ENCODE measurements at regions not wholly inside any gene's neighbourhood (a gene's known extent, or its start where the extent isn't known, plus 50 kb on each side); places are given as distances from the start of the nearest gene placed in this dataset.

DNA sequence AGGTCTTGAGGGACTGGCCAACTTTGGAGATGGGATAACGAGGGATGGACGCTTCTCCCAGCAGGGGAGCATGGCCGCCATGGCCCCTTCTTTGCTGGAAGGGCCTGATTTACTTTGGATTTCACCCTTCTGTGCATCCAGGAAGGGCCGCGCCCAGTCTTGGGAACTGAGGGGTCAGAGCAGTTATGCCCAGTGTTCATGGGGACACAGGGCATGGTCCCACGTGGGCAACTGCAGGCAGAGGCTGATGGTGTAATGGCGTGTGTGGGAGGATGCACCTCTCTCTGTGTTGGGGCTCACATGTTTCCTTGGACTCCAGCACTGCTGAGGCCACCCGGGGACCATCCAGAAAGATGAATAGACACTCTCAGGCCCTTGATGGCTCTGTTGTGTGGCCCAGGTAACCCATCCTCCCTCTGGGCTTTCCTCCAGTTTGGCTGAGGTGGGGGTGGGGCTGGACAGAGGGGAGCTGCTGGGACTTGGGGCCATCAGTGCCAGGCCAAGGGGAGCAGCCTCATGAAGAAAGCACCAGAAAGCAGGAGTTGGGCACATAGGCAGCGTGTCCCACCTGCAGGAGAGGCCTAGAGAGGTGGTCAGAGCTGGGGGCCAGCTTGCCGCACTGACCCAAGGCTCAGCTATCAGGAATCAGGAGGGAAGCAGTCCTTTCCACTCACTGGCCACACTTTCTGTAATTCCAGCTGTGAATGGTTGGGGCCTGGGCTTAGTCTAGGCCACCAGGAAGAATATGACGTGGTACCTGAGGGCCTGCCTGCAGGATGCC is 1033.9 kb downstream of the TBC1D22A start:
- intact Hi-C loops (cut with DNase I), result no loop called here
- no peak for DNase-seq

DNA sequence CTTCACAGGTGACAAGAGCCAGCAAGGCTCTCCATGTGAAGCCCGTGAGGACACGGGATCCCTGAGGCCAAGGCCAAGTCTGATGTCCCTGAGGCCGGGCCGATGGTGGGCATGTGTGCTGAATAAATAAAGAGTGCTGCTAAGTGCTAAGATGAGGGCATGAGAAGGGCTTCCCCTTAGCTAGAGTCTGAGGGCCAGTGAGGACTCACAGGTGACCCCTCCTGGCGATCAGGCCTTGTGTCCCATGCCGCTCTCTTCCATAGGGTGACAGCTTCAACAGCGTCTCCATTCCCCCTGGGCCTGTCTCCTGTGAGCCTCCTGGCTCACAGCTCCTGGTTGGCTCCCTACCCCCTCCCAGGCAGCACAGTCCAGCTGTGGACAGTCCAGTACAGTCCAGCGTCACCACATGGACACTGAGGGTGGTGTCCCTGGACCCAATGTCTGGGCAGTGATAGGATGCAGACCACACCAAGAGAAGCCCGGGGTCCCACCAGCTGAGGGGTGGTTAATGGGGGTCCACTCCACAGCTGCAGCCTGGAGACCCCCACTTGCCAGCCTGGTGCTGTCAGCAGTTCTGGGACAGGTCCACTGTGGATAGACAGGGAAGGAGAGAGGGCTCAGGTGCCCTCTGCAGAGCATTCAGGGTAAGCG is 1033.2 kb downstream of the TBC1D22A start:
- intact Hi-C loops (cut with DNase I), result no loop called here
- DNase-seq, result peak in 2 of 10 donors; percentile 62 to 72

DNA sequence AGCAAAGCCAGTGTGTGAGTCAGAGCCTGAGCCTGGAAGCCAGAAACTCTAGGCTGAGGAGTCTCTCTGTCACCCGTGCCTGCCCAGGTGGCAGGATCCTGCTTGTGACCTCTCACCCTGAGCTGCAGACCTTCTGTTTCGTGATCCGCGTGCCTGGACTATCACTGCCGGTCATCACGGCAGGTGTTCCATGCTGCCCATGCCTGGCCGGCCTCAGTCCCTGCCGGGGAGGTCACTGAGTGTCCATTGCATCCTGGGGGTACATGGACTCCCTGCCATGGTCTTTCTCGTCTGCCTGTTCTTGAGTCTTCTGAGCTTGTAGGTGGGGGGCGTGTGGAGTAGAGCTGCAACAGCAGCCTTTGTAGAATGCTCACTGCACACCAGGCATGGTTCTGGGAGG is 1032.4 kb downstream of the TBC1D22A start:
- DNase-seq, result peak in 2 of 10 donors; percentile 48 to 64

DNA sequence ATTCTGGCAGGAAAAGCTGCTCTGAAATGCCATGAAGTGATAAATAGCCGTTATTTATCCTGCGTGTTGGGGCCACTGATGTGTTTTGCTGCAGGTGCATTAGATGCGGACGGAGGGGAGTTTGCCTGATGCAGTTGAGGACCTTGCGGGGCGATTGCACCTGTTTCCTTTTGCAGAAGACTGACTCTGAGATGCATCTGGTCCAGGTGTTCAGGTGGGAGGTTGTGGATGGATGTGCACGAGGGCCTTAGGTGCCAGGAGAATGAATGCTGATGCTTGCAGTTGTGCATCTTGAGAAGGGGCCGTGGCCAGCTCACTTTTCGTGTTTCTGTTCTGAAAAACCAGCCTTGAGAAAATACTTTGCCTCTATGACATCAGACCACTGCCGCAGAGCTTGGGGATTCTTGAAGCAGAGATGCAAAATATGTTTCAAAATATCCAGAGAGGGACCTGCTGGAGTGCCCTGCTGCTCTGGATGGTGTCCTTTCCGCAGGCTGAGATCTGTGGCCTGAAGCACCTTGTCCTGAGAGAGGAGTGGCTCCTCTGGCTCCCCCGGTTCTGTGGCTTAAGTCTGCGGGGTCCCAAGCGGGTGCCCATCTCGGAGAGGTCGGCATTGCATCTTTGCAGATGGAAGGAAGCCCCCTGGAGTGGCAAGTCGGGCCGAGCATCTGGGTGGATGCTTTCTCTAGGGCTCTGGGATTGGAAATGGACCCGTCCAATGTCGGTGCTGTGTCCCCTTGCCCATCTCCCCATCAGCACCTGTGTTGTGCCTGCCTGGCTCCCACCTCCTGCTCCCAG is 1031.1 kb downstream of the TBC1D22A start:
- intact Hi-C loops (cut with DNase I), result no loop called here
- DNase-seq, result peak in 2 of 10 donors; percentile 48 to 61

More for the DNA sequence above, 1032.4 kb downstream of the TBC1D22A start:
- intact Hi-C loops (cut with DNase I), result no loop called here

DNA sequence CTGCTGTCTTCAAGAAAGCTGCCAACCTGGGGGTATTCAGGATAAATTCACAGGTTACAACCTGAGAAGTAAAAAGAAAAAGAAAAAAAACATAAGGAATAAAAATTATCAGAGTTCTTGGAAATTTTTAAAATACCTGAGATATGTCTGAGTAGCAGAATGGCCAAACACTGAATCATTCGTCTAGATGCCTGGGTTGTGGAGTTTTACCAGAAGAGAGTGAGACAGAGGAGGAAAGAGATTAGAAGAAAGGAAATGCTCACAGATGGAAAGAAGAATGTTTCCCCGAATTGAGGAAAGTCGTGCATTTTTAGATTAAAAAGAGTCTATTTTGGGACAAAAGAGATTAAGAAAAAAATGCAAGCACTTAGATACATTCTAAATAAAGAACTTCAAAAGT is 1026.7 kb downstream of the TBC1D22A start:
- no peak for DNase-seq
- intact Hi-C loops (cut with DNase I), result no loop called here

DNA sequence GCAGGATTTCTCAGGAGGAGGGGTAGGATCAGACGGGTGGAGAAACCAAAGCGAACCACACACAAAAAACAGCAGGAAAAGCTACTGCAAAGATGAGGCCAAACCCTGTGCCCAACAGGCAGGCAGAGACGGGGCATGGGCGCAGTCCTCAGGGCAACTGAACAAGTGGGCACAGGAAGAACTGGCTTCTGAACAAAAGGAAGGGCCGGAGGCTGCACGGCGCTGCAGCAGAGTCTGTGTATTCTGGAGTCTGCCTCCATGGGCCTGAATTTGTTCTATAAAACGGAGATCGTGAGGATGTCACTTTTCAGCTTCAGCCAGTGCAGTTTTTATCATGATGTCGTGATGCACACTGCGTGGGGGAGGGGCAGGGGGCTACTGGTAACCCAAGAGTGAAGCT is 1026.0 kb downstream of the TBC1D22A start:
- intact Hi-C loops (cut with DNase I), result no loop called here
- peak in 1 of 10 donors; percentile 60 for DNase-seq

DNA sequence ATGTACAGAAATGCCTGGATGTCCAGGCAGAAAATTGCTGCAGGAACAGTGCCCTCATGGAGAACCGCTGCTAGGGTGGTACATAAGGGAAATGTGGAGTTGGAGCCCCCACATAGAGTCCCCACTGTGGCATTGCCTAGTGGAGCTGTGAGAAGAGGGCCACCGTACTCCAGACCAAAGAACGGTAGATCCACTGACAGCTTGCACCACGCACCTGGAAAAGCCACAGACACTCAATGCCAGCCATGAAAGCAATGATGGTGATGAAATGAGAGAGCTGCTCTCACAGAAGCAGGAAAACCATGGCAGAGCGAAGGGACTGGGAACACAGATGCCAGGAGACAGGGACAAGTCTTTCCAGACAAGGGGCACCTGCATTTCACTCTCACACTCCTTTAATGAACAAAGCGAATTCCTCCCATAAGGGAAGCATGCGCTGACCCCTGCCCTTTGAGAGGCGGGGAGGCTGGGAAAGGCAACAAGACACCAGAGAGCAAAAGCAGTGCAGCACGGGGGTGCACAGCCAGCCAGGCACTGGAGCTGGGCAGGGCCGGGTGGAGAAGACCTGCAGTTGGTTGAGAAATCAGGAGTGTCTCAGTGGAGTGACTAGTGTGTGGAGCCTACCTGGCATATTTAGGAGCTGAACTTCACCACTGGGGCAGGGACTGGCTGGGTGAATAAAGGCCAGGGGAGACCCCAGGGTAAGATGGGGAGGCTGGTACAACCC is 1025.2 kb downstream of the TBC1D22A start:
- DNase-seq, result peak in 1 of 10 donors; percentile 42
- intact Hi-C loops (cut with DNase I), result no loop called here

DNA sequence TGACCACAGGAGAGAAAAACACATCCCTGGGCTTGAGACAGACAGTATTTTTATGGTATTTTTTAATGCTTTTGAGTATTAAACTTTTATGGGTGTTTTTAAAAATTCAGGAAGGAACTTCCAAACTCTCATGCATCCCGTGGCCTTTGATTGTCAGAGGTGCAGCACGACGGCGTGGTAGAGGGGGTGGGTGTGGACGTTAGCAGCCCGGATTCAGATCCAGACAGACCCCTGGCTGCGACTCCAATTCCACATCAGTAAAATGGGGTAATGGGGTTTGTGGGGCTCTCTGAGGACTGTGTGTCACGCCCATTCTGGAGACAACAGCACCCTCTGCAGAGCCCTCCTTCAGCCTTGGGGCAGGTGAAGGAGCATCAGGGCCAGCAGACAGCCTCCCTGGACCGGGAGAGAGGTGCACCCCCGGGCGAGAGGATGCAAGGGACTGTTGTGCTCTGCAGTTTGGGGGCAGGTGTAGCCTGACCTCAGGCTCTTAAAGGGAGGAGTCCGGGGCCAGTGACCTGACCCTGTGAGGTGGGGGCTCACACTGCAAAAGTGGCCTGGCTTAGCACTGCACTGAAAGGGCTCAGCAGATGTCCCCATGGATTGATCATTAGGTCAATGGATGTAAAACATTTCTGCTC is 1024.3 kb downstream of the TBC1D22A start:
- peak in 1 of 10 donors; percentile 59 for DNase-seq
- intact Hi-C loops (cut with DNase I), result no loop called here

DNA sequence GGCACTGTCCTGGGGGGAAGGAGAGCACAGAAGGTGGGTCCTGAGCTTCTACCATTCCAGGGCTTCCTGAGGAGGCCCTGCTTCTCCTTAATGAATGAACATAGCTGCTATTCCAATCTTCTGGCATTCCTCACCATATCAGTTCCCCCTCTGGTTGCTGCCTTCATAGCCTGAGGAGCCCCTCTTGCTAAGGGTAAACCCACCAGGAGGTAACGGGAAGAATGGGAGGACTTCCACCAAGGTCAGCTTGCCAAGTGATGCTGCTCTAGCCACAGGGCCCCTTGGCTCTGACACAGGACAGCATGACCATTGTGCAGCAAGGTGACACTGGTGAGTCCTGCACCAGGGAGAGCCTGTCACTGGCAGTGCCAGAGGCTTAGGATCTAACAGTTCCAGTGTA is 1022.5 kb downstream of the TBC1D22A start:
- peak in 1 of 10 donors; percentile 22 for DNase-seq
- intact Hi-C loops (cut with DNase I), result no loop called here

DNA sequence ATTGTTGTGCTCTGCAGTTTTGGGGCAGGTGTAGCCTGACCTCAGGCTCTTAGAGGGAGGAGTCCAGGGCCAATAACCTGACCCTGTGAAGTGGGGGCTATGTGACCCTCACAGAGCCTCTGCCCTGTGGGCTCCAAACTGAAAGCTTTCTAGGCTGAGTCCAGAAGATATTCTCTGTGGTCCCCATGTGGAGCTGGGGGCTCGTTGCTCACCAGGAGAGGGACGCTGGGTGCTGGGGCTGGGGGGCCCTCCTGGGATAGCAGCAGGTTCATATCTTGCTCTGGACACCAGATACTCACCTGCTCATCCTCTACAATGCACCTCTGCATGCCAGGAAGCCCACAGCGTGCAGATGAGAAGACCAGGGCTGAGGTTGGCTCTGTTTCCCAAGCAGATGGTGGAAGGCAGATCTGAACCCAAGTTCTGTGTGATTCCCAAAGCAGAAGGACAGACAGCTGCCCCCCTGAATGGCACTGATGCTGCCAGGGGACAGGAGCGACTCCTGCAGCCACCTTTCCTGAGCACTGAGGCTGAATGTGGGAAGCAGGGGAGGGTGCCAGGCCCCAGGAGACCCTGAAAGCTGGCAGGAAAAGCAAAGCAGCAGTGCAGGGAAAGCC is 1022.0 kb downstream of the TBC1D22A start:
- peak in 1 of 10 donors; percentile 52 for DNase-seq
- intact Hi-C loops (cut with DNase I), result no loop called here

DNA sequence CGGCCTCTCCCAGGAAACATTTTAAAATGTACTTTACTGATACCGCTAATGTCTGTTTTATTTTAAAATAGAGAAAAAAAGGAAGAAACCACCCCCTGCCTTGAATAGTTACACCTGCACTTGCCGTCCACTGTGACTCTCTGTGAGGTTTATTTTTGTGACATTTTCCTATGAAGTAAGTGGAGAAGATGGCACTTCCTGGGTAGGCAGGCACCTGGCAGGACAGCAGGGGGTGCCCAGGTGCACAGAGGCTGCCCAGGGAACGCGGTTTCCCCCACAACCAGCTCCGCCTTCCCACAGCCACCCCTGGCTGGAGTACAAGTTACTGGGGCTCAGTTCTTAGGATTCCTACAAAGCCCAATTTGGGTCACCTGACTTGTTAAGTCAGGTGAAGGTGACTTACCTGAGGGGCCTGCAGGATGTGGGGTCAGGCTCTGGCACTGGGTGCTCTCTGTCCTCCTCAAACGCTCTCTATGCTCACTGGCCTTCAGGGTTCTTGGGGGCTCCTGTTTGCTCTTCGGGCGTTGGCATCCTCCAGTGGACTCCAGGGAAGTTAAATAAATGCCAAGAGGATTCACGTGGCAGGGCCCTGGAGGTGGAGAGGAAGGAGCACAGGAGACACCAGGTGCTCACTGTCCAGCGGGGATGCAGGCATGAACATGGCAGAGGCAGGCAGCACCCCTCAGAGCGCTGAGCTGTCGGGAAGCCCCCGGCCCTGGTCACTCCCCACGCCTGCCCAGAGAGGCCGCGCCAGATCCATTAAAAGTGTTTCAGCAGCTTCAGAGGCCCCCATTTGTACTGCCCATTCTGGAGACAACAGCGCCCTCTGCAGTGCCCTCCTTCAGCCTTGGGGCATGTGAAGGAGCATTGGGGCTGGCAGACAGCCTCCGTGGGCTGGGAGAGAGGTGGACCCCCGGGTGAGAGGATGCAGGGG is 1021.2 kb downstream of the TBC1D22A start:
- peak in 1 of 10 donors; percentile 83 for DNase-seq
- intact Hi-C loops (cut with DNase I), result no loop called here

DNA sequence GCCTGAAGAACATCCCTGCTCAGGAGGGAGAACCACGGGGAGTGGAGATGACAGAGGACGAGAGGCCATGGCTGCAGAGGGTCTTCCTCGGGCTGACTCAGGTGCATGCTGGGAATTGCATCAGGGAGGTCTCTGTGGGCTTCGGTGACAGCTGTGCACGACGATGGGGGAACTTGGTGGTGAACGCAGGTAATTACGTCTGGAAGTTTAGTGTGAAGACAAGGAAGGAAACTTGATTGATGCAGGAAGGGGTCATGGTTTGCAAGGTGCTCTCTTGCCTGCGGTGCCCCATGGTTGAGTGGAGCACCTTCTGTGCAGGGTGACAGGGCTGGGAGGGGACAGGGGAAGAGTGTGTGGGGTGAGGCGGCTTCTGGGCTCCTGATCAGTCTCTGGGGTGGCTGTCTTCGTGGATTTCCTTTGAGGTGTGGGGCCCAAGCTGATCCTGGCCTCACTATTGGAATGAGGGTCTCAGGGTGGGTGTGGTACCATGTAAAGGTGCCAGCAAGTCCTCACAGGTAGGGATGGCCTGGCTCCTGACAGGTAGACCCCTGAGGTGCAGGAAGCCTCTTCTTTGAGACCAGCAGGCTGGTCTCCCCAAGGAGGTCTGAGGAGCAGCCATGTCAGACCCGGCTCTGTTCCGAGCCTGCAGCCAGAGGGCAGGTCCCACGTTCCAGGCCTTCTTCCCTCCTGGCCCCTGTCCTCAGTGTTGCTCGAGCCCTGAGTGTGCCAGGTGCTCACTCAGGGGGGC is 1020.1 kb downstream of the TBC1D22A start:
- intact Hi-C loops (cut with DNase I), result no loop called here
- DNase-seq, result peak in 1 of 10 donors; percentile 55

DNA sequence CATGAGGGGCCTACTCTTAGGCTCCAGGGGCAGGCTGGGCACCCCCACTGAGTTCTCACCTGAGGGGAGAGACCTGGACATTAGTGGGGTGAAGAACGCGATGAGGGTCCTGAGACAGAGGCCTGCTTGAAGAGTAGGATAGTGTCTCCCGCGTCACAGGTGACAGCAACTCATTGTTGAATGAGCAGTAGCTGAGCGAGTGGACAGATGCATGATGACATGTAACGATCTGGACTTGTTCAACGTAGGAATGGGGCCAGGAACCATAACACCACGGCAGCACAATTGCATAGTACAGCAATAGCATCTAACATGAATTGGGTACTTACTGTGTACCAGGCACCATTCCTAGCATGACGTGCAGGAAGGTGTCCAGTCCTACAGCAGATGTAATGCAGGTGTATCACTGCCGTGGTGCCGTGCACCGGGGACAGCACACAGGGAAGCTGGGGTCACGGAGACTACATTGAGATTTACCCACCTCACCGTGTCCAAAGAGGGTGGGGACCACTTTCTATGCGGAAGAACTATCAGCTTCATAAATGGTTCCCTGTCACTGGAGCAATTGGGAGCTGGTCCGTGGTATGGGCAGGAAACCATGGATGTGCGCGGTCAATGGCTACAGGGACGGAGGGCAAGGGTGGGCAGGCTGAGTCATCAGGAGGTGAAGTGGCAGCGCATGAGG is 1019.1 kb downstream of the TBC1D22A start:
- intact Hi-C loops (cut with DNase I), result no loop called here
- DNase-seq, result peak in 2 of 10 donors; percentile 23 to 59

DNA sequence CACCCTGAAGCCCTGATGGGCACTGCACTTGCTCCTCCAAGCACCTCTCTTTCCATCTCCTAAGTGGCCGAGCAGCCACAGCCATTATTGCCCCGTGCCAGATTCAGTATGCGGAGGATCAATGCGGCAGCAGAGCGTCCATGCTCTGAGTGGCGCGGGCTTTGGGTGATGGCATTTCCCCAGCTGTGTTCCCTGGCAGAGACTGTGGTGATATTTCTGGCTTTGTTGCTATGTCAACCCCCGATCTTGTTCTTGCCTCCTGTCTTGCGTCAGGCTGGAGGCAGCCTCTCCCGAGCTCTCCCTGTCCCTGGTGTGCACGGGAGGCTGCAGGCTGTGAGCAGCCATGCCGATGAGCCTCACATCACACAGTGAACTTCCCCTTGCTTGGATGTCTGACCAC is 1018.6 kb downstream of the TBC1D22A start:
- DNase-seq, result peak in 8 of 10 donors; percentile 58 to 96 (median 76)
- intact Hi-C loops (cut with DNase I), result no loop called here

DNA sequence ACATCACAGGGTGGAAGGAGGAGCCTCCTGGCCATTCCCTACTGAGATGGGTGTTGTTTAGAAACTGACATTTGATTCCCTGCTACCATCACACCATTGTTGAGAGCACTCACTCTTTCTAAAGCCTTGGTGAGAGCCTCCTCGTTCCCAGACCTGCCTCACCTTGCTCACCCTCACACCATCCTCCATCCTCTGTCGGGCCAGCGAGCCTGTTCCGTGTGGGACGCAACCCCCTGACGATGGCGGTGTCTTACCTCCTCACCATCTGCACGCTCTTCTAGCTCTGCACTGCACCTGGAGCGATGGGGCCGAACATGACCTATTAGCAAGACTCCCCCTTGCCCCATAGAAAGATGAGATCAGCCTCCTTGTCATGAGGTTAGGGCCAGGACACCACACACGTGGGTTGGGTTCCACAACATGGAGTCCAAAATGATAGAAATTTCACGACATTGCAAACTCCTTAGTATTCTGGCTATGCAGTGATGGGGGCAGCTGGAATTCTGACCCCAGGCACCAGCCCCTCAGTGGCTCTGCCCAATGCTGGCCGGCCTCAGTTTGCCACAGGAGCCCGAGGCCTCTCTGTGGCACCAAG is 1017.9 kb downstream of the TBC1D22A start:
- peak in 1 of 10 donors; percentile 62 for DNase-seq
- intact Hi-C loops (cut with DNase I), result no loop called here

DNA sequence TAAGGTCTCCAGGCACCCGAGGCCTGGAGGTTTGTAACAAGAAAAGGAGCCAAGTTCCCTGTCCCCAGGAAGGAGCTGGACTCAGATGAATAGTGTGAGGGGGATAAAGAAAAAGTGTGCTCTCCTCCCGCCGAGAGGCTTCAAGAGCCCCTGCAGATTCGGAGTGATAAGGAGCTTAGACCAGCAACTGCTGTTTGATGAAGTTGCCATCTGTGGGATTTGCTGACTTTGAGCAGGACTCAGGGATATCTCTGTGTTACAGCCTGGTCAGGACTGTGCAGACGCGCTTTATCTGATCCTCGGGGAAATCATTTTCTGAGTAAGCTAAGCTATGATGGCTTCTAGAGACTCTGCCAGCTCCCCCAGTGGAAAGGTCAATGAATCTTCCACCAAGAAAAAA is 1017.0 kb downstream of the TBC1D22A start:
- no peak for DNase-seq
- intact Hi-C loops (cut with DNase I), result no loop called here

DNA sequence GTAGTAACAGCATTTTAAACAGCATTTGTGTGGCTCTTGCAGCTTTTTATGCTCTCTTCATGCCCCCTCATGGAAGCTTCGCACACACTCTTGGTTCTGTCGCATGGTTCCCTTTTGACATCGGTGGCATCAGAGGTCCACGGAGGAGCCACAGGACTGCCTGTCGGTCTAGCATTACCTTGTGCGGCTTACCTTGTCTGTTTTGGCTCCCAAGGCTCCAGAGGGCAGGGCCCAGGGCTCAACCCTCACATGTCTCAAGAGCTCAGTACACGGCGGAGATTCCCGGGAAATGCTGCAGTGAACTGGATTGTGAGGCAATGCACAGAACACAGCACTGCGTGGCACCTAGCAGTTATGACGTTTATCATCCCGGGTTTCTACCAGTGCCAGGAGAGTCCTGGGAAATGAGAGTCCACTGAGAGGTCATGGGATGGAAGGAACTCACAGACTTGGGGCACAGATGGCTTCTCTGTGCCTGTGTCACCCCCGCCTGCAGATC is 1015.8 kb downstream of the TBC1D22A start:
- no peak for DNase-seq
- intact Hi-C loops (cut with DNase I), result no loop called here

Measured in posterior cingulate gyrus (tissue), 11 donors.